ENCODE measurements at regions not wholly inside any gene's neighbourhood (a gene's known extent, or its start where the extent isn't known, plus 50 kb on each side); places are given as distances from the start of the nearest gene placed in this dataset.
"Not testable (repeated sequence)": the region's sequence is repeated elsewhere in the genome, so short reads cannot be mapped to it uniquely, and the experiment has no call there.

DNA sequence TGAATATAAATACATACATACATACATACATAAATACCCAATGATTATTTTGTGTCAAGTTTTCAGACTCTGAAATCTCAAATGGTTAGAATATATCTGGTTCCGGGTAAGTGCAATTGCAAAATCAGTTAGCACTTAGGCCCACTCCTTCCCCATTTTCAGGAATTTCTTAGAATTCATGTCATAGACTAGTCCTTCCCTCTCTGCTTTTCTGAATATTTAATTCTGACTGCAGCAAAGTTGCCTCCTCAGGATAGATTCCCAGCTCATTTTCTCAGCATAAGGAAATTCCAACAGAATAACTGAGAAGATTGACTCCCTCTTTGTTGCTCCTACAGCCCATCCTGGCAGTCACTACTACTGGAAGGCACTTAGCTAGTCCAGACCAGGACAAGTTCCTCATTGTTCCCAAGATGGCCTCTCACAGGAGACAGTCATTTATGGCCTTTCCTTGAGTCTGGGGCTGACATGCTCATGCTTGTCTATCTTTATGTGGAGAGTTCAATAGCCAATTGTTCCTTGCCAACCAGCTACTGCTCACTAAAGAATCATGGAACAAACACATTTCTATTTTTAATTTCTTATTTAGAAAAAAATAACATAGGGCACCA lies 142.9 kb upstream of the ITGB1 start:
- no peak for DNase-seq

DNA sequence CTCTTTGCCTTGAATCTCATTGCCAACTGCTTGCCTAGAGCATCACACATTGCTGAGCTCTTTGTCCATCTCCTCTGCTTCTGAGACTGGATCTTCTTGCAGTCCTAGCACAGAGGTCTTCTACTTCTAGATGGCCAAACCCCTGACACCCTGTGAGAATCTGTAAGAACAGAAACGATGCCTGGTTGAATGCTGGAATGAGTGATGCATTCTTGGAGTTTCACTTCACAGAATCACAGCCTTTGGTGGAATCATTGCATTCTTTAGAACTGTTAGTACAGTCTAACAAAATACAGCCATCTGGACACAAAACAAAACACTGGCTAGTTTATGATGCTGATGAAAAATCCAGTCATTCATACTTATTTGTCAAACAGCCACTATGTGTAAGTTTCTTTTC lies 141.7 kb upstream of the ITGB1 start:
- no peak for DNase-seq

- no peak for DNase-seq
Observed at GRCh38 chr10:33098951-33099663, 141.1 kb upstream of the ITGB1 start.

- DNase-seq: no peak
Observed at GRCh38 chr10:33095867-33096815, 138.1 kb upstream of the ITGB1 start.

DNA sequence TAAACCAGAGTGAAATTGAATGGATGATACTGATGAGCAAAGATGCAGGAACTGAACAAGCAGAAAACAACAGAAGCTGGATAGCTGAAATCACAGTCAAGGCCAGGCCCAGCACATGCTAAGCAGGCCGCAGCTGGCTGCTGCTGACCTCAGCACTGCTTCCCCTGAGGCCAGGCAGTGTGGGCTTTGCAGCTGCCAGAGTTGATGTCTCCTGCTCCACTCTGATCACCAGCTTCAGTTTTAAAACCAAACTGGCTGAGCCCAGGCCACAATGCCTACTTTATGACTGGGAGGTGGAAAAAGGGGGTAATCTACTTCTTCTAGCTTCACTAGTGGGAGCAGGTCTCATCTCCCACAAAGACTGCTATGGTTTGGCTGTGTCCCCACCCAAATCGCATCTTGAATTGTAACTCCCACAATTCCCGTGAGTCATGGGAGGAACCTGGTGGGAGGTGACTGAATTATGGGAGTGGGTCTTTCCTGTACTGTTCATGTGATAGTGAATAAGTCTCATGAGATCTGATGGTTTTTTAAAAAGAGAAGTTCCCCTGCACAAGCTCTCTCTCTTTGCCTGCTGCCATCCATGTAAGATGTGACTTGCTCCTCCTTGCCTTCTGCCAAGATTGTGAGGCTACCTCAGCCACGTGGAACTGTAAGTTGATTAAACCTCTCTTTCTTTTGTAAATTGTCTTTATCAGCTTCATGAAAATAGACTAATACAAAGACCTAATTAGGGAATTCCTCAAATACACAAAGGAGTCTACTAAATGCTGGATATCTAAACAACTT lies 136.4 kb upstream of the ITGB1 start:
- DNase-seq: no peak

DNA sequence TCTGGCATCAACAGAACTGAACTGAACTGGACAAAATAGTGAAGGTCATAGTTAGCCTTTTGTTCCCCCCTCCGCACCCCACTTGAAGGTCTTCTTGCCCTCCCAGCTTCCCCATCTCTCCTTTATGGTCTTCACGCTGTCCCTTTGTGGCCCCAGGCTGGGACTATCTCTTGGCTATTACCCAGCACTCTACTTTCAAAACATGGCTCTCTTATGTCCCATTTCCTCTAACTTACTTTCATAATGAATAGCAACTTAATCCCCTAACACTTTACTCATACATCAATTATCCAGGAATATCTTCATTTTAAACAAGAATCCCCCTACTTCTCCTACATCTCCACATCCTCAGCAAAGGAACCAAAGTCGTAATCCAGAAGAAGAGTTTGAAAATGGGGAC lies 135.3 kb upstream of the ITGB1 start:
- DNase-seq: no peak

- DNase-seq: no peak
Observed at GRCh38 chr10:33092596-33092995, 134.6 kb upstream of the ITGB1 start.

DNA sequence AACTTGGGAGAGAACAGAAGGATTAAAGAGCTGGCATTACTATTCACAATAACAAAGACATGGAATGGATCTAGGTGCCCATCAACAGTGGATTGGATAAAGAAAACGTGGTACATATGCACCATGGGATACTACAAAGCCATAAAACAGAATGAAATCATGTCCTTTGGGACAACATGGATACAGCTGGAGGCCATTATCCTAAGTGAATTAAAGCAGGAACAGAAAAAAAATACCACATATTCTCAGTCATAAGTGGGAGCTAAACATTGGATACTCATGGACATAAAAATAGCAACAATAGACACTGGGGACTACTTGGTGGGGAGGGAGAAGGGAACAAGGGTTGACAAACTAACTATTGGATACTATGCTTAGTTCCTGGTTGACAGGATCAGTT lies 133.2 kb upstream of the ITGB1 start:
- DNase-seq: no peak

- no peak for DNase-seq
Observed at GRCh38 chr10:33088990-33089389, 131.0 kb upstream of the ITGB1 start.

GRCh38 chr10:33087922-33088321 lies 129.9 kb upstream of the ITGB1 start:
- no peak for DNase-seq

DNA sequence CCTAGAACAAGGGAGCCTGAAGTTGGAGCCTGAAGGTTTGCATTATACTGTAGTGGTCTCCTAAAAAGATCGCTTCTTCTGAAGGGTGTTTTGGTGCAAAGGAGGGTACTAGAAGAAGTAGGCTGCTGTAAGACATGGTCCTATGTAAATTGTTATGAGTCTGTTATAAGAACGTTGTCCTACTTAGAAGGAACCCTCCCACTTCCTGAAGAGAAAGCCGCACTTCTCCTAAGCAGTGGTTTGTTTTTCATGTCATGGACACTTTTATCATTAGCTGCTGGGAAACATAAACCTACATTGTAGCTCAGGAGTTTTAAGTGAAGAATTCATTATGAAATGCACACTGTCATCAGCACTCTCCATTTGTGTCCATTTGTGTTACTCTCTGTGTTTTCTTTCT lies 129.1 kb upstream of the ITGB1 start:
- DNase-seq: no peak

DNA sequence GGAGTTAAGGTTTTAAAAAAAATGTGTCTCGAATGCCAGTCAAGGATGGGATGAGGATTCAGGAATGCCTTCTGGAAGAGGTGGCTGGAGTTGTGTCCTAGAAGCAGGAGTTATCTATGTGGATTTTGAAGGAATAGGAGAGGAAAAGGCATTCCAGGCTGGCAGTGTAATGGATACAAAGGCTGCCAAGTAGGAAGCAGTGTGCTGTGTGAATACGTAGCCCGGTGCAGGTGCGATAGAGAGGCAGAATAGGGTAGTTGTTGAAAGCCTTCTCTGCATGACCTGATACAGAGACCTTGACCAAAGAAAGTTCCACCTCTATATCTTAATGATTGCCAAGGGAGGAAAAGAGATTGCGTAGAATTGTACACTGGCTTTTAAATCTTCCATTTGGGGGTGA lies 128.1 kb upstream of the ITGB1 start:
- DNase-seq: no peak

- DNase-seq: no peak
Observed at GRCh38 chr10:33085313-33085833, 127.3 kb upstream of the ITGB1 start.

DNA sequence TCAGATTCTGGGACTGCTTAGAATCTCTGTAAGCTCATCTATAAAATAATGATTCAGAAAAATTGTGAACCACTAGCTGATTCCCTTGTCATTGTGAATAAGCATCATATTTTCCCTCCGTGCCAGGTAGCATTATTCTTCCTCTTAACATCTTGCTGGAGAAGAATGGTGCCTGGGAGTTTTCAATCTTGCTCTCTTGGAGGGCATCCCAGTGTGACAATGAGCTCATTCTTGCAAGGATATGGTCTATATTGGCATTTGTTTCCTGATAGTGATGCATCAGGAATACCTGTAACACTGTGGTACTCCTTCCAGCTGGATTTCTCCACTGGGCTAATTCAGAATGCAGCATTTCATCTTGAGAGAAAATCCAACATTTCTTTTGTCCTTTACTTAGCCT lies 126.4 kb upstream of the ITGB1 start:
- DNase-seq: no peak

DNA sequence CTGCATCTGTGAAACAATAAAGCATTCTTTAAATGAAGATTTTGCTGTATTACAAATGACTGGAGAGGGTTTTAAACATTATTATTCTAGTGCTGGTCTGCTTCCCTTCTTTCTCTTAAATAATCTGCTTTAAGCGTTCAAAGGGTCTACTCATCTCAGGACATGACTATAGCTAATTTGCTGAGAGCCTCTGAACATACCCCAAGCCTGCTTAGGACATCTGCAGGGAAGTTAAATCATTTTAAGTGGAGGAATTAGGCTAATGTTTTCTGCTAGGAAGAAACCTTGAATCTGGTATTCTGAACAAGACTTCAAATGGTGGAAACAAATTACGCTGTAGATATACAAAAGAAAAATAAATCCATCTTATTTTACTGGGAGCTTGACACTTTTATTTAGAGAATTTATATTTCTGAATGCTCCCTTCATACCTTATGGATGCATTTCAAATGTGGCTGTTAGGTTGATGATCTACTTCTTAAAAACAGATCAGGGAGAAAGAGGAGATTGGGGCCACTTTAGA lies 124.4 kb upstream of the ITGB1 start:
- no peak for DNase-seq

DNA sequence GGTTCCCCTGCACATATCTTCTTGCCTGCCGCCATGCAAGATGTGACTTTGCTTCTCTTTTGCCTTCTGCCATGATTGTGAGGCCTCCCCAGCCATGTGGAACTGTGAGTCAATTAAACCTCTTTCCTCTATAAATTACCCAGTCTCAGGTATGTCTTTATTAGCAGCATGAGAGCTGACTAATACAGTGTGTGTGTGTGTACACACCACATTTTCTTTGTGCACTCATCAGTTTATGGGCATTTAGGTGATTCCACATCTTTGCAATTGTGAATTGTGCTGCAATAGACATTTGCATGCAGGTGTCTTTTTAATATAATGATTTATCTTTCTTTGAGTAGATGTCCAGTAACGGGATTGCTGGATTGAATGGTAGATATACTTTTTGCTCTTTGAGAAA lies 122.4 kb upstream of the ITGB1 start:
- DNase-seq: not testable (repeated sequence)

DNA sequence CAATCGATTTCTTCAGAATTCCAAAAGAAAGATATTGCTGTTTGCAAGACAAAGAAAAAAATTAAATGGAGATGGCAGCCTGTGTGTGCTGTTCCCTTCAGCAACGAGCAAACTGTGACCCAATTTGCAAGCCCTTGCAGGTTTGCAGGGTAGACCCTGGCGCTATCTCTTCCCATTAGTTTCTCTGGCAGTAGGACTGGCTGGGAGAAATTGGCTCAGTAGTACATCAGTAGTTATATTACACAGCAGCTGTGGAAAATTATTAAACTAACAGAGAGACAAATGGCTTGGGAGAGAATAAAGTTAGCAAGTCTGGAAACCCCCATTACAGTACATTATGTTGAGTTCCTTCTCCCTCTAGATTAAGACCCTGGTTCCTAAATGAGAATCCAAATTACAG lies 116.4 kb upstream of the ITGB1 start:
- DNase-seq: no peak

- DNase-seq: no peak
Observed at GRCh38 chr10:33073641-33074415, 115.8 kb upstream of the ITGB1 start.

DNA sequence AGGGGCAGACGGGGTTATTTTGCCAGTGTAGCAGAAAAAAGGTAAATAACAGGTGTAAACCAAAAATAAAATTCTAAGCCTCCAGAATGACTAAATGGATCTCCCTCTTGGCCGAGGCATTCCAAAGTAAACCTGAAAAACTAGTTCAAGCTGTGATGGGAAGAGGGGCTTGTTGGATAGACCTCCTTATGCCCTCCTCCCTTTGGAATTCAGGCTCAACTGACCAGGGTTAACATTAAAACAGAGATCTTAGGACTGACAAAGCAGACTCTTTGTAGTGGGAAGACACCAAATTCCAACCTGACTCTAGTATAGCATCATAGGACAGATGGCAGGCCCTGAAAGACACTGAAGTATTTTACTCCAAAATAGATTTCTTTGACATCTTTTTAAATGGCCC lies 113.8 kb upstream of the ITGB1 start:
- no peak for DNase-seq

GRCh38 chr10:33070101-33070500 lies 112.1 kb upstream of the ITGB1 start:
- DNase-seq: no peak

DNA sequence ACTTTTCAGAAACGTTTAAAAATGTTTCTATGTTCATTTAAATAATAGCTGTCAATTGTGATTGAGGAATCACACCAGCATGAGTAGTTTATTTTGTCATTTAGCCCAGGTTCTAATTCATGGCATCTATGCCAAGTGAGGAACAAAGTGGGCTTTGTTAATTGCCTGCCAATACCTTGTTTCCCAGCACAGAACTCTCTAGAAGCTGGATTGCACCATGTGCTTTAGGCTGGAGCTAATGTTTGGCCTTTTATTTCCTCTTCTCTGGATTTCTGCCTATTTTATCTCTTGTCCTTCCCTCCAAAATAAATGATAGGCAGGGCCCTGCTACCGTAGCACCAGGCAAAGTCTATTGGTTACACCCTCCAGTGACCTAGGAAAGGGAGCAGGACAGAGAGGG lies 109.9 kb upstream of the ITGB1 start:
- no peak for DNase-seq

GRCh38 chr10:33067481-33067880 lies 109.5 kb upstream of the ITGB1 start:
- DNase-seq: no peak
